Hematopoietic multipotent progenitor cell treated with erythropoietin and hydrocortisone succinate and interleukin-3 and kit ligand, for 6 days (in vitro differentiated cells): ENCODE measurements at regions not wholly inside any gene's neighbourhood (a gene's known extent, or its start where the extent isn't known, plus 50 kb on each side); places are given as distances from the start of the nearest gene placed in this dataset.
"Not testable (repeated sequence)": the region's sequence is repeated elsewhere in the genome, so short reads cannot be mapped to it uniquely, and the experiment has no call there.

Source experiments
- DNase-seq: peaks from one replicate; pipeline ENCODE4 v3.0.0-alpha.2; 2015

- no peak for DNase-seq
Observed at GRCh38 chr15:25171111-25171811, 216.5 kb downstream of the SNRPN start.

GRCh38 chr15:25171856-25172687 is 217.3 kb downstream of the SNRPN start:
- no peak for DNase-seq

GRCh38 chr15:25172691-25173090 is 217.9 kb downstream of the SNRPN start:
- no peak for DNase-seq

- DNase-seq, result no peak
Observed at GRCh38 chr15:25173241-25174028, 218.6 kb downstream of the SNRPN start.

GRCh38 chr15:25174149-25174548 is 219.4 kb downstream of the SNRPN start:
- DNase-seq, result not testable (repeated sequence)

- DNase-seq, result no peak
Observed at GRCh38 chr15:25175033-25175788, 220.4 kb downstream of the SNRPN start.

- DNase-seq, result no peak
Observed at GRCh38 chr15:25175789-25176615, 221.2 kb downstream of the SNRPN start.

- DNase-seq, result no peak
Observed at GRCh38 chr15:25176616-25176923, 221.8 kb downstream of the SNRPN start.

- DNase-seq, result no peak
Observed at GRCh38 chr15:25176991-25177954, 222.5 kb downstream of the SNRPN start.

GRCh38 chr15:25177955-25178801 is 223.4 kb downstream of the SNRPN start:
- no peak for DNase-seq

- no peak for DNase-seq
Observed at GRCh38 chr15:25178835-25179672, 224.3 kb downstream of the SNRPN start.

- DNase-seq, result no peak
Observed at GRCh38 chr15:25179673-25180511, 225.1 kb downstream of the SNRPN start.

- DNase-seq, result no peak
Observed at GRCh38 chr15:25180606-25181292, 226.0 kb downstream of the SNRPN start.

- DNase-seq, result no peak
Observed at GRCh38 chr15:25181293-25182097, 226.7 kb downstream of the SNRPN start.

GRCh38 chr15:25182098-25182478 is 227.3 kb downstream of the SNRPN start:
- no peak for DNase-seq

- no peak for DNase-seq
Observed at GRCh38 chr15:25182736-25183445, 228.1 kb downstream of the SNRPN start.
